ENCODE measurements at regions not wholly inside any gene's neighbourhood (a gene's known extent, or its start where the extent isn't known, plus 50 kb on each side); places are given as distances from the start of the nearest gene placed in this dataset.

DNA sequence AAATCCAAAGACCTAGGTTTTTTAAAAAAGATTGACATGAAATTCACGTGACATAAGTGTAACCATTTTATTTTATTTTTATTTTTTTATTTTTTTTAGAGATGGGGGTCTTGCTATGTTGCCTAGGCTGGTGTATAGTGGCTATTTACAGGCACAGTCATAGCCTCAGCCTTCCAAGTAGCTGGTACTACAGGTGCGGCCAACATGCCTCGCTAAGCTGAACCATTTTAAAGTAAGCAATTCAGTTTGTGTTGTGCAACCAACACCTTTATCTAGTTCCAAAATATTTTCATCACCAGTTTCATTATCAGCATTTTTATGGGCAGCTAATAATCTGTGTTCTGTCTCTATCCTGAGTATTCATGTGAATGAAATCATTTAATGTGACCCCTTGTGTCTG is 107.5 kb upstream of the ENPEP start:
- TF ChIP-seq GATA3 (IDR thresholded peaks at IDR 0.05; ENCODE audit: low read depth, low read length): no peak
- TF ChIP-seq GATA2 (IDR thresholded peaks at IDR 0.05; ENCODE audit: low read depth, low read length): no peak

DNA sequence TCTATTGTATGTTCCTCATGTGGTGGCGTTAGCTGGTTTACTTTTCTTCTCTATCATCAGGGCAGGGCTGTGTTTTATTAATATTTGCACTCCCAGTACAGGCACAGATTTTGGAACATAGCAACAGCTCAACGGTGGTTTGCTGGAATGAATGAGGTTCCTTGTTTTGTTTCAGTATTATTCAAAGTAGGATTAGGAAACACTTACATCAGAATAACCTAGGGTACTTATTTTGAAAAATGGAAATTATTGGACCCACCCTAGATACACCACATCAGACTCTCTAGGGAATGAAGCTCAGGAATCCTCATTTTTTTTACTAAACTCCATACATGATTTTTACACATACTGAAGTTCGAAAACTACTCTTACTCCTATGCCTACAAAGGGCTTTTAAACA is 108.8 kb upstream of the ENPEP start:
- no peak for TF ChIP-seq GATA2 (IDR thresholded peaks at IDR 0.05; ENCODE audit: low read depth, low read length)
- TF ChIP-seq GATA3 (IDR thresholded peaks at IDR 0.05; ENCODE audit: low read depth, low read length): no peak

DNA sequence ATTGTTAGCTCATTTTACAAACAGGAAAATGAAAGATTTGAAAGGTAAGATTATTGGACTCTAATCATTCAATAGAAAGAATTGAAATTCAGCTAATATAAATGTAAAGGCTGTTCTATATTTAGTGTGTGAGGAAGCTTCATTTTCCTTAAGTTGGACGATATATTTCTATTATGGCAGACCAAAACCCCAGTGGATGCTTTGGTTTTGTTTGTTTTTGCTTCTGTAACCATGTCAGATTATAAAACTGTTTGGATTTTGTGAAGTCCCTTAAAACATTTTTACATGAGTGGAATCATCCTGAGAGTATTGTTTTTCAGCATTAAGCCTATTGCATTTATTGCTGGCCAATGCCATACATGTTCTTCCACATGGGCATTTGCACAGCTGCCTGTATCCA is 110.2 kb upstream of the ENPEP start:
- TF ChIP-seq GATA2 (IDR thresholded peaks at IDR 0.05; ENCODE audit: low read depth, low read length) (no peak), GATA3 (IDR thresholded peaks at IDR 0.05; ENCODE audit: low read depth, low read length) (no peak)

DNA sequence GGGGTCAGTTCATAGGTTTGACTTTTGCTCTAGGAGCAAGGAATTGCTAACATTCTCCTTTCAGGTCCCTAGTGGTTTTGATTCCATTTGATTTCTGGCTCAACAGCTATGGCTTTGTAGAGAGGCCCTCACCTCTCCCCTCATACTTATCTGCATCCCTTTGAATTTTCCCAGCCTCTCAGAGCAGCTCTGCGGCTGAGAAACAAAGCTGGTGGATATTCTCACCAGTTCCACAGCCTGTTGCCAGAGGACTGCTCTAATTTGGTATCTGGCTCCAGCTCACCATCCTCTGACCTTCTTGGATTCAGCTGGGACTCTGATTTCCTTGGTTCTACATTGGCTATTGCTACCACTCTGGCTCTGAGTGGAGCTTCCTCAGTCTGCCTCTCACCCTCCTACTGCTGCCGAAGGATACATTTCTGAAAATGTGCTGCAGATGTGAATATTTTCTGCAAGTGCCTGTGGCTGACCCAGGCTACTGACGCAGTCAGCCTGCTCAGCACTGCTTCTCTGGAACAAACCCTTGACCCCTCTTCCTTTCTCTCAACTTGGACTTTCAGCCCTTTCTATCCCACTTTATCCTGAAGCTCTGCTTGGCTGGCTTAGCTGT is 110.9 kb upstream of the ENPEP start:
- TF ChIP-seq GATA2 (IDR thresholded peaks at IDR 0.05; ENCODE audit: low read depth, low read length) (no peak), GATA3 (IDR thresholded peaks at IDR 0.05; ENCODE audit: low read depth, low read length) (no peak)

DNA sequence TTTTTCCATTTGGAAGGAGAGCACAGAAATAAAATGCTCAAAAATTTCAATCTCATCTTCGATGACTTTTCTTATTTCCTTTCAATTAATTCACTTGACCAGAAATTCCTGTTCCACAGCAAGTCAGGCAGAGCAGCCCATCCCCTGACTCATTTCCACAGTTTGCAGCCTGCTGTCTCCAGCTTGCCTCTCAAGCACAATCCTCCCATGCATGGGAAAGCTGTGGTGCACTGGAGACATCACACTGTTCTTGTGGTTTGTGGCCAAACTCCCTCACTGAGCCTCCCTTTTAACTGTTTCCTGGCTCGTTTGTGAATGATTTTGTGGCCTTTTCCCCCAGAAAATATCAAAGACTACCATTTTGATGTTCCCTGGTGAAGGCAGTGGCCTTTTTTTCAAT is 114.0 kb upstream of the ENPEP start:
- no peak for TF ChIP-seq GATA2 (IDR thresholded peaks at IDR 0.05; ENCODE audit: low read depth, low read length)
- no peak for TF ChIP-seq GATA3 (IDR thresholded peaks at IDR 0.05; ENCODE audit: low read depth, low read length)

DNA sequence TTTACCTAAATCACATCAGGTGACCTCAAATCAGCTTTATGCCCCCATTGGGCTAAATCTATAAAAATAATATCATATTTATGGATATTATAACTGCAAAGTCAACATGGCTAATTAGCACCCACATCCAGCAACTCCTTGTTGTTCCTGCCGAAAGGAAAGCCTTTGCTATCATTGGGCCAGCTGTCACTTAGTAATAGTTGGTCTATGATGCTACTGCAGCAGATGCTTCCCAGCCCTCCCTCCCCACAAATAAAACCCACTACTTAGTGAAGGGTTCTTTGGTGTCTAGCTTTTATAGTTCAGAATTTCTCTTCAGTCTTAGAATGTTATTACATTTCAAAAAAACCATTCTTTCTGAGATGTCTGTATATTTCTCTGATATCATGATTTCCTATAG is 116.9 kb upstream of the ENPEP start:
- no peak for TF ChIP-seq GATA3 (IDR thresholded peaks at IDR 0.05; ENCODE audit: low read depth, low read length)
- TF ChIP-seq GATA2 (IDR thresholded peaks at IDR 0.05; ENCODE audit: low read depth, low read length): no peak

DNA sequence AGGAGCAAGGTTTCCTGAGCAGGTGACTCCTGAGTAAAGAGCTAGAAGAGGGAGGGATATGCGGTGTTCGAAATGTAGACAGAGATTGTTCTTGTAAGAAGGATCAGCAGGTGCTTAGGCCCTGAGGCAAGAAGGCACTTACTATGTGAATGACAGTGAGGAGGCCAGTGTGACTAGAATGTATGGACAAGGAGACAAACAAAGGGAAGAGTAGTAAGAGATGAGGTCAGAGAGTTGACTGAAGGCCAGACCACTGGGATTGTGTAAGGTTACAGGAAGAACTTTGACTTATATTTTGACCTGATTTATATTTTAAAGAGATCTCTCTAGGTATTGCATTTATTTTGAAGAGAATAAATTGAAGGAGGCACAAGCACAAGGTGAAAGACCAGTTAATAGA is 118.4 kb upstream of the ENPEP start:
- no peak for TF ChIP-seq GATA3 (IDR thresholded peaks at IDR 0.05; ENCODE audit: low read depth, low read length)
- TF ChIP-seq GATA2 (IDR thresholded peaks at IDR 0.05; ENCODE audit: low read depth, low read length): no peak

DNA sequence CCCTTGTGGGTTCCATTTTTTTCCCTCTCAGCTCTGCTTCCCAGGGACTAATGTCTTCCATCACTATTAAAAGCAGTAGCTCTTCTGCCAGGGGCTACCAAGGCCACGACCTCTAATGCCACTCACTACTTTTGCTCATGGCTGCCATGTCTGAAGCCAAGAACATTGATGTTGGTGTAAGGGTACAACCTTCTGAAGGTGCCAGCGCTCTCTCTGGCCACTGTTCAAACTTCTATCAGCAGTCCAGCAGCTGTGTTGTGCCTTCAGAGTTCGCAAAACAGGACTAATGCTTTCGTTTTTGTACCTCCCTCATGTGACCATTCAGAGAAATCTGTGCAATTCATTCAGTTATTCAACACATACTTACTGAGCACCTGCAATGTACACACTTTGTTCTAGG is 121.5 kb upstream of the ENPEP start:
- TF ChIP-seq GATA2 (IDR thresholded peaks at IDR 0.05; ENCODE audit: low read depth, low read length) (no peak), GATA3 (IDR thresholded peaks at IDR 0.05; ENCODE audit: low read depth, low read length) (no peak)

DNA sequence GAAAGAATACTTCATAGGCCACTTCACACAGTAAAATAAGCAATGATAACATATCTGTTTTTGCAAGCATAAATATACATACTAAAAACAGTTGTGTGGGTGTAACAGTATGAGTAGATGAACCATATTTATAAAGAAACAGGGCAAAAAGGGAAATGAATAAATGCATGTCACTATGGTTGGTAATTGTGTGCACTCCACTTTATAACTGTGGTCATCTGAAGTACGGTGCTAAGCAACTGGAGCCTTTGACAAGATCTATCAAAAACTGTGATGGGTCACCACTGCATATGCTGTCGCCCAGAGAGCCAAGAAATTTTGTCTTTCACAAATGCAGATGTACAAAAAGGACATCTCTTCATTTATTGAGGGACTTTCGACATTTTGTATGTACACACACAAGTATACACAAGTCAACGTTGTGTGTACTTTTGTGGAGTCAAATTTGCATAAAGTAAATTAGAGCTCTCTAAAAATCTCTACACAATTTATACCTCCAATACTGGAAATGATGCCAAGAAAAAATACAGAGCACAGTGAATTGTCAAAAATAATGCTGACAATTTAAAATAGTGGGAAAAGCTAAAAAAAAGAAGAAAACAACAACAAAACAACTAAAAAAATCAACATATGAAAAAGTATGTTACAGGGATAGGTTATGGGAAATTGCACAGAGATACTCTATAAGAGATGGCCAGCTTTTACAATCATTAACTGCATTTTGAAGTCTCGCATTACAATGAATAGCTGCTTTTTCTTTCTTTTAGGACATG is 123.1 kb upstream of the ENPEP start:
- no peak for TF ChIP-seq GATA2 (IDR thresholded peaks at IDR 0.05; ENCODE audit: low read depth, low read length)
- no peak for TF ChIP-seq GATA3 (IDR thresholded peaks at IDR 0.05; ENCODE audit: low read depth, low read length)

DNA sequence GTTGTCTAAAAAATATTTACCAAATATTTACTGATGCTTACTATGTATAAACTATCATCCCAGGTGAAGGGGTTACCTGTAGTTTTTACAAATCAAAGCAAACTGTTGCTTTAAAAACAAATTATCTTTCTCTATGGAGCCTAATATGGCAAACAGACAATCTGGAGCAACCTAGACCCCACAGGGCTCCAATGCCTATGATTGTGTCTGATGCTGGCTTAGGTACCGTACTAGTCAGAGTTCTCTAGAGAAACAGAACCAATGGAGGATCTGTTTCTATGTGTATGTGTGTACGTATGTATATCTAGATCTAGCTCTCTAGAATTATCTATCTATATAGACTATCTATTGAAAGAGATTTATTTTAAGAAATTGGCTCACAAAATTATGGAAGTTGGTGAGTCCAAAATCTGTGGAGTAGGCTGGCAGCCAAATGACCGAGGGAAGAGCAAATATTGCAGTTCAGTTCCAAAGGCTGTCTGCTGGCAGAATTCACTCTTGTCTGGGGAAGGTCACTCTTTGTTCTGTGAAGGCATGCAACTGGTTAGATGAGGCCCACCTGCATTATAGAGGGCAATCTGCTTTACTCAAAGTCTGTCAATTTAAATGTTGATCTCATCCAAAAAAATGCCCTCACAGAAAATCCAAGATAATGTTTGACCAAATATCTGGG is 127.1 kb upstream of the ENPEP start:
- no peak for TF ChIP-seq GATA3 (IDR thresholded peaks at IDR 0.05; ENCODE audit: low read depth, low read length)
- no peak for TF ChIP-seq GATA2 (IDR thresholded peaks at IDR 0.05; ENCODE audit: low read depth, low read length)

DNA sequence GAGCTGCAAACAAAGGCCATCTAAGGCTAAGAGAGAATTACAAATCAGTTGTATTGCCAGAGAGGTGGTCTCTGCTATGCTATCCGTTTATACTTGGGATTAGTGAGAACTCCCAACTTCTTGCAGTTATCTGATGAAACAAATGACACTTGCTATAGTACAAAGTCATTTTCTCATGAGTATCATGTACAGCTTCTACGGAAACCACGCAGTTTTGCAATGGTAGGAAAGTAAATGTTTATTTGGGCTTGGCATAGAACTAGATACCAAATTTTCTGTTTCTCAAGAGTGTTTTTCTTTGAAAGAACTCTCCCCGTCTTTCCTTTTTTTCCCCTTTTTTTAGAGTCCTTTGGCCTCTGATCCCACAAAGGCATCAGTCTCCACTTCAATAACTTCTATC is 128.2 kb upstream of the ENPEP start:
- TF ChIP-seq GATA2 (IDR thresholded peaks at IDR 0.05; ENCODE audit: low read depth, low read length) (no peak), GATA3 (IDR thresholded peaks at IDR 0.05; ENCODE audit: low read depth, low read length) (no peak)

DNA sequence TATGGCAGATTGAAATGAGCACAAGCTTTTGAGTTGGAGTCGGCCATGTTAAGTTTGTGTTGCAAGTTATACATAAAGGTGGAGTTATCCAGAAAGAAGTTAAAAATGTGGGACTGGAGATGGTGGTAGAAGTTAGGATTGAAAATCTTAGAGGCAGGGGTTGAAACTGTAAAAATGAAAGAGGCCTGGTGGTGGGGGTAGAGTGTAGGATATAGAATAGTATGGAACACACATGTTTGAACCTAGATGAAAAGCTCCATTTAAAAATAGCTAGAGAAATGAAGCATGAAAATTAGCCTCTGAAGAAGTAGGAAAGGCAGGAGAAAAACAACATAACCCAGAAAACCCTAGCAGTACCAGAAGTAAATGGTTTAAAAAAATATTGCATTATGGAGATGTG is 131.8 kb upstream of the ENPEP start:
- TF ChIP-seq GATA2 (IDR thresholded peaks at IDR 0.05; ENCODE audit: low read depth, low read length) (no peak), GATA3 (IDR thresholded peaks at IDR 0.05; ENCODE audit: low read depth, low read length) (no peak)

DNA sequence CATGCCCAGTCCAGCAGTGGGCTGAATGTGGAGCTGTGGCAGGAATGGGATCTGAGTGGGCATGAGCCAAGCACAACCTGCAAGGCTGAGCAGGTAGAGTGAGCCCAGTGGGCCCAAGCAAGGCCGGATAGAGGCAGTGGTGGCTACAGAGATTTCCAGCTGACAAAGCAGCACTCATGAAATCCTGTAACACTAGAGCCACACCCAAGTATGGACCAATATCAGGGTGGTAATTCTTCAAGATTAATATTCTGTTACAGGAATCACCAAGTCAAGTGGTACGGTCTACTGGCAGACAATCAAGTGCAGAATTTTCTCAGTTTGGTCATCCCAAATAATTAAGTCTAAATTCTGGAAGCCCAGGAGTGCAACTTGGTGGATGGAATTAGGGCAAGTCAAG is 132.4 kb upstream of the ENPEP start:
- TF ChIP-seq GATA3 (IDR thresholded peaks at IDR 0.05; ENCODE audit: low read depth, low read length) (no peak), GATA2 (IDR thresholded peaks at IDR 0.05; ENCODE audit: low read depth, low read length) (no peak)

DNA sequence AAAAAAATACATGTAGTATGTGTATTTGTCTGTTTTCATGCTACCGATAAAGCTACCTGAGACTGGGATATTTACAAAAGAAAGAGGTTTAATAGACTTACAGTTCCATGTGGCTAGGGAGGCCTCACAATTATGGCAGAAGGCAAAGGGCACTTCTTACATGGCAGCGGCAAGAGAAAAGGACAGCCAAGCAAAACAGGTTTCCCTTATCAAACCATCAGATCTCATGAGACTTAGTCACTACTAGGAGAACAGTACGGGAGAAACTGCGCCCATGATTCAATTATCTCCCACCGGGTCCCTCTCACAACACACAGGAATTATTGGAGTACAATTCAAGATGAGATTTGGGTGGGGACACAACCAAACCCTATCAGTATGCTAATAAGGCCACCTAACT is 137.0 kb upstream of the ELOVL6 start:
- TF ChIP-seq GATA3 (IDR thresholded peaks at IDR 0.05; ENCODE audit: low read depth, low read length): no peak
- no peak for TF ChIP-seq GATA2 (IDR thresholded peaks at IDR 0.05; ENCODE audit: low read depth, low read length)

DNA sequence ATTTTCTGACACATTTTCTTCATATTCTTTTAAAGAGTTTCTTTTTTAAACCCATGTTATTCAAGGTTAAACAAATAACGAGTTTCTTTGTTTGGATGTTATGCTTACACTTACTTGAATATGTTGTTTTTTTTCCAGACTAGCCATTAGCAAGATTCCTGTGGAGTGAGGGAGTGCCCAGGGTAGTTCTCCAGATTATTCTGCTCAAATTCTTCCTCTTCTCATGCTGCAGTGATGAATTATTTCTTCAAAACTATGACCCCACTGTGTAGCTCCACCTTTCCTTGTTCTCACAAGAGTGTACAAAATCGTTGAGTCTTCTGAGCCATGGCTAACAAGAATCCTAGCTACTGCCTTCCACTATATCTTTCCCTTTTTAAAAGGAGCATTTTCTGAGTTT is 134.1 kb upstream of the ELOVL6 start:
- TF ChIP-seq GATA3 (IDR thresholded peaks at IDR 0.05; ENCODE audit: low read depth, low read length): no peak
- TF ChIP-seq GATA2 (IDR thresholded peaks at IDR 0.05; ENCODE audit: low read depth, low read length): no peak
